ENCODE measurements at regions not wholly inside any gene's neighbourhood (a gene's known extent, or its start where the extent isn't known, plus 50 kb on each side); places are given as distances from the start of the nearest gene placed in this dataset.
"Not testable (repeated sequence)": the region's sequence is repeated elsewhere in the genome, so short reads cannot be mapped to it uniquely, and the experiment has no call there.

- no peak for DNase-seq
Observed at GRCh38 chr15:91356083-91356482, 256.0 kb downstream of the SV2B start.

DNA sequence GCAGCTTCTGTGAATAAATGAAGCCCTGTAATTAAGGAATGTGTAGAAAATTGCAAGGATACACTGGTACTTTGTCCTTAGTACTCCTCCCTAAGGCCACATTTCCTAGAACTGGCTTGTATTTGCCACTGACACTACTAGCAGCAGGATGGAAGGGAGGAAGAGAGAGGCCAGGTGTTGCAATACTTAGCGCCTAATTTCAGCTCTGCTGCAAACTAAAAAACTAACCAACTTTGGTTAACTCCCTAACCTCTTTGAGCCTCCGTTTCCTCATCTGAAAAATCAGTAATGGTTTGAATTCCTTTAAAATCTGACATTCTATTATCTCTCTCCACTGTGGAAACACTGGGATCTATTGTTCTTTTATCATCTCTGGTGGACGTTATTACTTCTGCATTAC, 257.0 kb downstream of the SV2B start:
- no peak for DNase-seq

DNA sequence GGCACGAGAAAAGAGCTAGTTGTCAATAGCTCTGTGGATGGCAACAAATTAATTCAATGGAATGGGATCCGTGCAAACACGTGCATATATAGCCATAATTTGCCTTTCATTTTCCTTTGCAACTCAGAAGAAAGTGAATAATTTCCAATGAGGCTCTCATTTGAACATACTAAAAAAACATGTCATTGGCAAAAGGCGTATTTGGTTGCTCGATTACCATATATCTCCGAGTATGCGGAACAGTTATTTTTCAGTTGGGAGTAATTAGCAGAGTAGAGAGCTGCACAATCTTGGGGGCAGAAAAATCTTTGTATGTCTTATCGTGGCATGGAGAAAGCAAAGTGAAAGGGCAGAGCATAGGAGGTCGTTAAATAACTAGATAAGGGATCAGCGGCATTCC, 257.4 kb downstream of the SV2B start:
- DNase-seq: no peak

- no peak for DNase-seq
Observed at GRCh38 chr15:91358405-91358804, 258.3 kb downstream of the SV2B start.

DNA sequence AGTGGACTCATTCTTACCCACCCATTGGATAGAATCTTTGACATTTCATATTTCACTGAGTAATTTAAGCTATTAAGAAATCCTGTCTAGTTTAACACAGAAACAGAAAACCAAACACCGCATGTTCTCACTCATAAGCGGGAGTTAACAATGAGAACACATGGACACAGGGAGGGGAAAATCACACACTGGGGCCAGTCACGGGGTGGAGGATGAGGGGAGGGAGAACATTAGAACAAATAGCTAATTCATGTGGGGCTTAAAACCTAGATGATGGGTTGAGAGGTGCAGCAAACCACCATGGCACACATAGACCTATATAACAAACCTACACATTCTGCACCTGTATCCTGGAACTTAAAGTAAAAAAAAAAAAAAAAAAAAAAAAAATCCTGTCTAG, 261.6 kb downstream of the SV2B start:
- not testable (repeated sequence) for DNase-seq

- no peak for DNase-seq
Observed at GRCh38 chr15:91366111-91366510, 266.1 kb downstream of the SV2B start.

DNA sequence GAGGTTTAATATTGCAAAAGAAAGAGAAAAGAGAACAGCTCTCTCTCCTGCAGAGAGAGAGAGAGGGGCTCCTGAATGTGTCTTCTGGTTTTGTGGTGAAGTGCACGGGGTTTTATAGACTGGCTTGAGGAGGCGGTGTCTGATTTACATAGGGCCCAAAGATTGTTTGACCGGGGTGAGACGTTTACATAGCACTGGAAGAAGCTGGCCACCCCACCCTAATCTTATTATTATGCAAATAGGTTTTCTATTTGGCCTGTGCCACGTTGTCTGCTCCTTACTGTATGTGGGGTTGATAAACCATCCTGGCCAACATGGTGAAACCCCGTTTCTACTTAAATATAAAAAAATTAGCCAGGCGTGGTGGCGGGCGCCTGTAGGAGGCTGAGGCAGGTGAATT, 268.6 kb downstream of the SV2B start:
- no peak for DNase-seq

DNA sequence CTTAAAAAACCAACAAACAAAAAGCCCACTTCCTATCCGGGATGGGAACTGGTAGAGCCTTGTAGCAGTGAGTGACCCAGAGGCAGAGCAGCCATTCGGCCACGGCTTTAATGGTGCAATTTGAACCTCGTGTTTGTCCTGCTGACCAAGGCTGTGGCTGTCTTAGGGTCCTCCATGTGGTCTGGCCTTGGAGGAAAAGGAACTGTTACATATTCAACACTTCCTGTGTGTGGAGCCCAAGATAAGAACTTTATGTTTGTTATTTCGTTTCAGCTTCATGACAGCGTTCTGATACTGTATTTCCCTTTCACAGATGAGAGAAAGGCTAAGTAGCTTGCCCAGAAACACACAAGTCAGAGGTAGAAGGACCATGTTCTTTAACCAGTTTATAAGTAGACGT, 269.8 kb downstream of the SV2B start:
- DNase-seq: no peak

DNA sequence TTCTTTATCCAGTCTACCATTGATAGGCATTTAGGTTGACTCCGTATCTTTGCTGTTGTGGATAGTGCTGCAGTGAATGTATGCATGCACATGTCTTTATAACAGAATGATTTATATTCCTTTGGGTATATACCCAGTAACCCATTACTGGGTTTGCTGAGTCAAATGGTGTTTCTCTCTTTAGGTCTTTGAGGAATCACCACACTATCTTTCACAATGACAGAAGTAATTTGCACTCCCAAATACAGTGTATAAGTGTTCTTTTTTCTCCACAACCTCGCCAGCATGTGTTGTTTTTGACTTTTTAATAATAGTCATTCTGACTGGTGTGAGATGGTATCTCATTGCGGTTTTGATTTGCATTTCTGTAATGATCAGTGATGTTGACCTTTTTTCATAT, 271.3 kb downstream of the SV2B start:
- DNase-seq: not testable (repeated sequence)

- no peak for DNase-seq
Observed at GRCh38 chr15:91374336-91374735, 274.3 kb downstream of the SV2B start.

GRCh38 chr15:91376038-91376437, 276.0 kb downstream of the SV2B start:
- no peak for DNase-seq

GRCh38 chr15:91380114-91380513, 280.1 kb downstream of the SV2B start:
- DNase-seq: no peak

GRCh38 chr15:91383532-91383931, 283.5 kb downstream of the SV2B start:
- DNase-seq: no peak

DNA sequence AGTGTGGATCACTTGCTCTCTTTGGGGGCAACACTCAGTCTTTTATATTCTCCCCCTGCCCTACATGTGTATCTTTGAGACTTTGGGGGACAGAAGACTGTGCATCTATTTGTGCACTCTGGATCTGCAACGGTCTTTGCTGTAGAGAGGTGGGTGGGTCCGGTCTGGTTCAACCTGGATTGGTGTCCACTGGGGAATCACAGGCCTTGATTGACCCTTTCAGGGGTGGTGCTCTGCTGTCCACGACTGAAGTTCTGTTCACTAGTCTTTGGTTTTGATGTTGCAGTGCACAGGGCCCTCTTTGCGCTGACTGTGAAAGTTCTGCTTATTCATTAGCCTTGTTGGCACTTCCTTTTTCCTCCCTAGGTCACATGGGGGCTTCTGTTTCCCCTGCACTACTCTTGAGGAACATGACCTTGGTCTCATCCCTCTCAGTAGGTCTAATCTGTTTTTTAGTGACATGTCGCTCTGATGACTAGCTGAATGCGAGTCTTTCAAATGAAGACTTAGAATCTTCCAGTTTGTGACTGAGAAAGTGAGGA, 284.2 kb downstream of the SV2B start:
- no peak for DNase-seq

DNA sequence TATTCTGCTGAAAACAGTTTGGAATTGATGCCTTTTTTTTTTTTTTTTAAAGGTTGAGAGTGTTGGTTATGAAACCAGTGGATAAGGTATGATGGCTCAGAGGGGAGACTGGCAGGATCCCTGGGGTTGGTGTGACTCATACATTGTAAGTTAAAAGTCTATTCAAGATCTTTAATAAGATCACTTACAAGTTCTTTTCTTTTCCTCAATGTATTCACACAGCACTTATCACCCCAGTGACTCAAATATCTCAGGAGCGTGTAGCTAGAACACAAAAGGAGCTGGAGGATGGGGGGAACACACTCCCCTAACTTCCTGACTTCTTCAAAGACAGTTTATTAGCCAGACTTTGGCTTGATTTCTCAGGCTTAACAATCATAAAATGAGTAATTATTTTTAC, 285.3 kb downstream of the SV2B start:
- DNase-seq: no peak

- no peak for DNase-seq
Observed at GRCh38 chr15:91393186-91393585, 293.1 kb downstream of the SV2B start.

GRCh38 chr15:91400481-91400880, 300.4 kb downstream of the SV2B start:
- no peak for DNase-seq

- DNase-seq: no peak
Observed at GRCh38 chr15:91407269-91407889, 307.3 kb downstream of the SV2B start.

DNA sequence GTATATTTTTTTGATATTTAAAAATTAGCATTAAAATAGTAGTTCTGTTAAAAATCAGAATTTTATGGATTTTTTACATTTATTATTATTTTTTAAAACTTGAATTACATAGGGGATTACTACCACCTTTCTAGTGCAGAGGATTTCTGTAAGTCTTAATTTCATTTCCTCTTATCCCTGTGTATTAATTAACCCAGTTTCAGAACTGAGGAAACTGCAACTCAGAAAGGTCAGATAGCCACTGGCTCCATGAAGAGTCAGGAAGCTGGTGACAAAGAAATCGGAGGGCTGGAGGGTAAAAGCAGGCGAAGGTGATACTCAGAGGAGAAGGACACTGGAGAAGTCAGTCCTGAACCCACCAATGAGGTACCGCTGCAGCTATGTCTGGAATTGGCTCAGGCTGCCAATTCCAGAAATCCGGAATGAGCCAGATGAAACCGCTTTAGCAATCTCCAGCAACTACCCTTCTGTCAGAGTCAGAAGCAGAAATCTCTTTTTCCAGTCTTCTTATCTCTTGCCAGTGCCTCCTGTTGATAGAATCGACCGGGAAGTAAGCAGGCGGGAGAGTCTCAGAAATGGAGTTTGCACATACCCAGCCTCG, 308.5 kb downstream of the SV2B start:
- DNase-seq: no peak

- DNase-seq: no peak
Observed at GRCh38 chr15:91409387-91409786, 309.3 kb downstream of the SV2B start.

DNA sequence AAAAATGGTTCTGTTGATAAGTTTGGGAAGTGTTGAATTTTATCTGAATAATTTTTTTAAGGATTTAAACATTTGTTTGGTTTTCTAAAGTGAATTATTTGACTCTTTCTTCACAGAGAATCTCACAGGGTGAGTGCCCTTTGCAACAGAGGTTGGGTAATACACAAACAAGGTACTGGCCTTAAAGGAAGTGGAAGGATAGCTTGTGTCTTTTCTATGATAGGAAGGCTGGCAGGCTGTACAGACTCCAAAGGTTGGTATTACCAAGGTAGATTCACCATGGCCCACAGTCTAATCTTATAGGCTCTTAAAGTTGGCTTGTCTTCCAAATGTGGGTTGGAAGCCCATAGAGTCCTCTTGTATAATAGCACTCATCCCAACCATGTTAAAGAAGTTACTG, 311.5 kb downstream of the SV2B start:
- no peak for DNase-seq

DNA sequence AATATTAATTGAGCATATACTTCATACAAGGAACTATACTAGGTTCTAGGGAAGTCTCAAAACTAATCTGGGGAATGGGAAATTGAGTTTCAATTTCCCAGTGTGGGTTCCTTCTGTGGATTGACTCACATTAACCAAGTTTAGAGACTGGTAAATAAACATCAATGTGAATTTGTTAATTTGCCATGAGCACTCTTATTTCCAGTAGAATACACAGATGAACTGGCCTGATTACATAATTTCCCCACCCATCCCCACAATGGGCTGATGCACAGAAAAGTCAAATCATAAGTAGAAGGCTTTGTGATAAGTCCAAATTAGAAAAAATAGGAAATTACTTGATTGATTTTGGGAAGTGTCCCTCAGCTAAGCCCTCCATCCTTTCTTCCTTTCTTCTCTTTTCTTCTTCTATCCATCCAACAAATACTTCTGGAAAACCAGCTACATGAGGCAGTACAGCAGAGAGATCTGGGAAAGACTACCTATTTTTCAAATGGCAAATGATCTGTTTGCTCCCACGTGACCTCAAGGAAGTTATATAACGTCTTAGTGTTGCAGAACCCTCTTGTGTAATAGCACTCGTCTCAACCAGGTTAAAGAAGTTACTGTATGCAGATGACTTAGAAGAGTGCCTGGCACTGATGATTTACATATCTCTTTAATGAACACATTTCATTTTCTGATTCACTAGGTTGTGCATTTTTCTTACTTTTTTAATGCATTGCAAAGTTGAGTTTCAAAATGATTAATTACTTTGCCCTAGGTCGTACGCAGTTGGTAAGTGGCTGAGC, 312.3 kb downstream of the SV2B start:
- no peak for DNase-seq

GRCh38 chr15:91413142-91413541, 313.1 kb downstream of the SV2B start:
- no peak for DNase-seq

GRCh38 chr15:91414124-91414523, 314.1 kb downstream of the SV2B start:
- DNase-seq: no peak
